Endothelial cell of hepatic sinusoid (primary cell): ENCODE measurements at regions not wholly inside any gene's neighbourhood (a gene's known extent, or its start where the extent isn't known, plus 50 kb on each side); places are given as distances from the start of the nearest gene placed in this dataset.
"Not testable (repeated sequence)": the region's sequence is repeated elsewhere in the genome, so short reads cannot be mapped to it uniquely, and the experiment has no call there.

Experiments used
- in situ Hi-C: cut with HindIII; loops from 2 replicates; pipeline ENCODE4 v1.10.0; 2017; ENCODE audit warnings: low sequenced_read_pairs

DNA sequence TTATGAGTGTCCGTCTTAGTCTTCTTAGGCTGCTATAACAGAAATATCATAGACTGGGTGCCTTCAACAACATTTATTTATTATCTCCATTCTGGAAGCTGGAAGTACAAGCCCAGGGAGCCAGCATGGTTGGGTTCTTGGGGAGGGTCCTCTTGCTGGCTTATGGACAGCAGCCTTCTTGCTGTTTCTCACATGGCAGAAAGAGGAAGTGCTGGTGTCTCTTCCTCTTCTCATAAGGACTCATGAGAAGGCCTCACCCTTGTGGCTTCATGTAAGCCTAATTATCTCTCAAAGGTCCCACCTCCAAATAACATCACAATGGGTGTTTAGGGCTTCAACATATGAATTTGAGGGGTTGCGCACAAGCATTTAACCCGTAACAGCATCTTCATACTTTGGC lies 207.0 kb upstream of the COX10 start:
- in situ Hi-C loops, result no loop called here

DNA sequence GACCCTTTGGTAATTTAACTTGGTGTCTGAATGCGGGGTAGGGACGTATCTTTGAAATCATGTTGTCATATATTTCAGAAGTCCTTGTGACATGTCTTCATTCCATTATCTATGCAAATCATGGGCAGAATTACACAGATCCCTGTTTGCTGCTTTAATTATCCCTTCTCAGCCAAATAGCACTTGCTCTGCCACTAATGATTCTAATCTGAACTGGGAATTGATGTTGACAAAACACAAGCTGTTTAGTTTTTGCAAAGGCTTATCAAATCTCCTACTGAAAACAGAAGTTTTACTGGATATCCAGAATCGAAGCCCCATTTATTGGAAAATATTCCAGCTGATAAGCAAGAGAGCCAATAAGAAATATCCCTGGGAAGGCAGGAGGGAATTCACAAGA lies 205.9 kb upstream of the COX10 start:
- in situ Hi-C loops, result no loop called here

DNA sequence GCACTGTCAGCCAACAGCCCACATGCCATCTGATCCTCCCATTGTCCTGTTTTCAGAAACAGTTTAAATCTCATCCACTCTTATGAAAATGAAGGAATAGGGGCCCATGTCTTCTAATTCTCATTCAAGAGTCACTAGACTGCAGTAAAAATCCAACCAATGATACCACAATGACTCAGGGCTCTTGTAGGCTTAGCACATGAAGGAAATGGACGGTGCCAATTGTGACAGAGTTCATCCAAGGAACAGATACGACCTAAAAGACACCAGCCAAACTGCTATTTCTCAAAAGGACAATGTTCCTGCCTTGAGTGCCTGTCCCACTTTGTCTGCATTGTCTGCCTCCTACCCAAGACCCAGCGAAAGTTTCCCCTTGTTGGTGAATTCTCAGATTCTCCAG lies 204.8 kb upstream of the COX10 start:
- in situ Hi-C loops, result no loop called here

DNA sequence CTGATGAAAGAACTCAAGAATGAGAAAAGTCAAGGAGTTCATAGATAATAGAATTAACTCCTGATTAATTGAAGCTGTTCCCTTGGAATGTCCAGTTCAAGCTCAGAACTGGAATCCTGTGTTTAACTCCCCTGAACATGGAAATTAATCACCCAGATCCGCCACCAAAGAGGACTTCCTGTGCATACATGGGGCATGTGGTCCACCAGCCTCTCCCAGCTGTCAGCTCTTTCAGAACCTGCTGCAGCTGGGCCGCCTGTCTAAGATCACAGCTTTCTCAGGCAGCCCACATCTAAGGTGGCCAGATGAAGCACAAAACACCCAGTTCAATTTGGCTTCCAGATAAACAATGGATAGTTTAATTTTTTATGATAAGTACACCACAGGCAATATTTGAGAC lies 203.7 kb upstream of the COX10 start:
- in situ Hi-C loops, result no loop called here

DNA sequence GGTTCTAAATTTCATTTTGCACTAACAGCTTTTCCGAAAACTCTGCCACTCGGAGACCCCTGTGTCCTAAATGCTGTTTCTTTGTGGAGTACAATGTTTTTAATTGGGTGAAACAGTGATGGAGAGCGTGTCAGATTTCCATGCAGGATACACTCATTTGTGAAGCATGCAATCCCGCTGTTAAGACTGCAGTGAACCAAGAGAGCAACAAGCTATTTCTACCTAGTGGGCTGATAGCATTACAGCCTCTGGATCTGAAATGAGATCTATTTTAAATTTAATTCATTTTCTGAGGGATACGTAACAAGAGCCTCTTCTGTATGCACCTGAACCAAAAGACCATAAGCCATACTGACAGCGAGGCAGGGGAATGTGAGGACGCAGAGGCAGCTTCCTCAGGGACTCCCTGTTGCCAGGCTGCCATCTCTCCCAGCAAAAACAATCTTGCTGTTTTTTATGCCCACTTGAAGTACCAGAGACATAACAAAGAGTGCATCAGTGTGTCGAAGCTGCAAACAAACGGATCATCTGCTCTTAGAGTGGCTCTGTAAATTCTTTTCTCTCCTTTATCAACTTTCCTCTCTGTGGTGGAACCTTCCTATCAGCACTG lies 199.9 kb upstream of the COX10 start:
- in situ Hi-C loops, result no loop called here

DNA sequence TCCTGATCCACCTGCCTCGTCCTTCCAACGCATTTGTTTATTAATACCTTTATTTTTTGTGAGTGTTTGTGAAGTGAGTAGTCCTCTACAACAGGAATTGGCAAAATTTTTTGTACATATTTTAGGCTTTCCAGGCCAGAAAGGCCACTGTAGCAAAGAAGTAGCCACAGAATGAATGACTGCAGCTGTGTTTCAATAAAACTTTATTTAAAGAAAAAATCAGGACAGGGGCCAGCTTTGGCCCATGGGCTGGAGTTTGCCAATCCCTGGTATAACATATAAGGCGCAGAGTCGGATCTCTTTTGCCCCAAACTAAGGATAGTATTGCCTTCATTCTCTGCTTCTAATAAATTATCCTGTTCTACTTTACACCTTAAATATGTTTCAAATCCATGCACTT lies 198.0 kb upstream of the COX10 start:
- in situ Hi-C loops, result no loop called here

DNA sequence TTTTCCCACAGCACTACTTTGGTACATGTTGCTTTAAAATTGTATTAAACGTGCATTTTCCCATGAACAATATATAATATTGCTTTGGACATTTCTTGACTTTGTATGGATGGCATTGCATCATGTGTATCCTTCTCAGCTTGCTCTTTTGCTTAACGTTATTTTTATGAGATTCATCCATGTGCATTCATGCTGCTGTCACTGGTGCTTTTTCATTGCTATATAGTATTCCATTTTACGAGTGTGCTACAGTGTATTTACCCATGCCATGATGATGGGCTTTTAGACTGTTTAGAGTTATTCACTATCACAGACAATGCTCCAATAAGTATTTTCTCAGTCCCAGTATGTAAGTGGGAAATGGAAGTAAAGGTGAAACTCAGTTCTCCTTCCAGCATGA lies 195.2 kb upstream of the COX10 start:
- in situ Hi-C loops, result no loop called here

DNA sequence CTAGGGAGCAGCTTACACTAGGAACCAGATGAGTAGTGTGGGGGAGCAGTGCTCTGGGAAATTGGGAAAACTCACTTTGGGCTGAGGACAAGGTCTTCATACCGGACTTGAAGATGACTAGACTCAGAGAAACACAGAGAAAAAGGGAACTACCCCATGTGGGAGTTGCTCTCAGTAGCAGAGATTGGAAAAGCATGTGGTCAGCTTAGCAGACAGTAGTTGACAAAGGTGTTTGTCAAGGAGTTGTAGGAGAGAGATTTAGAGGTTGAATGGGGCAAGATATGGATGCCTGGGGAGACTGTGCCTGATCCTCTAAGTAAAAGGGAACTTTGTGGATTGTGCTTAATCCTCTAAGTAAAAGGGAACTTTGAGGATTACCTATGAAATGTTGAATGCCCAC lies 194.5 kb upstream of the COX10 start:
- in situ Hi-C loops, result no loop called here

DNA sequence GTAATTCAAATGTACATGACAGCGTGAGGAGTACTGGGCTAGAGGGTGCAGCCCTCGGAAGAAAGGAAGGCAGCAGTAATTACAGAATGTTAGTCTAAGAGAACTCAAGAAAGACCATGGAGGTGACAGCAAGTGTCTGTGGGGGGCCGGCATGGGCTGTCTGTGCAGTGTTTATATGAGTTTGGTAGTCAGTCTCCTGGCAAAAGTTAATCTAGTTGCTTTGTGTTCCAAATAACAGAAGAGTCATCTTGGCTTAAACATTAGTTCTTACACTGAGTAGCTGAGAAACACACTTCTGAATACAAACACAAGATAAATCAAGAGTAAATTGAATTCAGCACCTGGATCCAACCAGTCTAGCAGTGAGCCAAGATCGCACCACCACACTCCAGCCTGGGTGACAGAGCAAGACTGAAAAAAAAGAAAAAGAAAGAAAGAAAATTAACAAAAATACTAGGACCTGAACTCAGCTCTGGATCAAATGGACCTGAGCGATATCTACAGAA lies 189.3 kb upstream of the COX10 start:
- in situ Hi-C loops, result no loop called here

DNA sequence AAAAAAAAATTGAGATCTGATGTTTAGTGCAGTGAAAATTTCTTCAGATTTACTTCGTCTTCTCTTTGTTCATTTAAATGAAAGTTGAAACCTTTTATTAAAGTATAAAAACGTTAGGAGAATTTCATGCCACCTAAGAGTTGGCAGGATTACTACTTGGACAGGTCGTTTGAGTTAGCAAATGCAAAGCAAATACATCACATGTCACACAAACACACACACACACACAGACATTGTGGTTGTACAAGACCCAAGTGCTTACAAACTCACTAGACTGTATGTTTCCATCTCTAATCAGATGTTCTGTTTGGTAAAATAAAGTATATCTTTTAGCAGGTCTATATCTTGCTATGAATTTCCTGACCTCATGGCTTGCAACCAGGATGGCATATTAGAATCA lies 185.6 kb upstream of the COX10 start:
- in situ Hi-C loops, result no loop called here

DNA sequence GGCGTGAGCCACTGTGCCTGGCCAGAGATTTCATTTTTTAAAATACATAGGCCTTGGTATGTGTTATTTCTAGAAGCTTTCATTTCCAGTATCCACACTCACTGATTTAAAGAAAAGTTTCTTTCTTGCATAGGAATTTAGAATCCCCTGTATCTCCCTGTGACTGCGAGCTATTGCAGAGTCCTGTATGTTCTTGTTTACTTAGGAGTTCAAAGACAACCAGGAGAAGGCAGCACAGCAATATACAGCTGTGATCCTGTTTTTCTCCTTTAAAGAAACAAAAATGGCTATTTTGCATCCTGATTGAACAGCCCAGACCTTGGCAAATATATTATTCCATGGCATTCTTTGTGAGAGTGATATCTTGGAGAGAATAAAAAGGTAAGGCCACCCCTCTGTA lies 185.0 kb upstream of the COX10 start:
- in situ Hi-C loops, result no loop called here

DNA sequence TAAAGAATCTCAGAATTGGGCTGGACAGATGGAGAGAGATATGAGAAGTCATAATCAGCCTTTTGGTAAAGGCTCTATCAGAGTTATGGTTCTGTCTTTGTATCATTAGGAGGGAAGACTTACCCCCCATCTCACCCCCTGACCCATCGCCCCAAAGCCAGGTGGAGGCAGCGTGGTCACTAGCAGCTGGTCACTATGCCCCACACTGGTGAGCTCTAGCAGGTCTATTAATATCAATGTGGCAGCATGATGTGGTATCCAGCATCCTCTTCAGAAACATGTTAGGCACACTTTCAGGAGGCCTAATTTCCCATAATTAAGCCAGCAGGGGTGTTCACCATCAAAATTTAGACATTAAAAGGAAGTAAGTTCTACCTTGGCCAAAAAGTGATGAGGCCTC lies 183.8 kb upstream of the COX10 start:
- in situ Hi-C loops, result no loop called here

DNA sequence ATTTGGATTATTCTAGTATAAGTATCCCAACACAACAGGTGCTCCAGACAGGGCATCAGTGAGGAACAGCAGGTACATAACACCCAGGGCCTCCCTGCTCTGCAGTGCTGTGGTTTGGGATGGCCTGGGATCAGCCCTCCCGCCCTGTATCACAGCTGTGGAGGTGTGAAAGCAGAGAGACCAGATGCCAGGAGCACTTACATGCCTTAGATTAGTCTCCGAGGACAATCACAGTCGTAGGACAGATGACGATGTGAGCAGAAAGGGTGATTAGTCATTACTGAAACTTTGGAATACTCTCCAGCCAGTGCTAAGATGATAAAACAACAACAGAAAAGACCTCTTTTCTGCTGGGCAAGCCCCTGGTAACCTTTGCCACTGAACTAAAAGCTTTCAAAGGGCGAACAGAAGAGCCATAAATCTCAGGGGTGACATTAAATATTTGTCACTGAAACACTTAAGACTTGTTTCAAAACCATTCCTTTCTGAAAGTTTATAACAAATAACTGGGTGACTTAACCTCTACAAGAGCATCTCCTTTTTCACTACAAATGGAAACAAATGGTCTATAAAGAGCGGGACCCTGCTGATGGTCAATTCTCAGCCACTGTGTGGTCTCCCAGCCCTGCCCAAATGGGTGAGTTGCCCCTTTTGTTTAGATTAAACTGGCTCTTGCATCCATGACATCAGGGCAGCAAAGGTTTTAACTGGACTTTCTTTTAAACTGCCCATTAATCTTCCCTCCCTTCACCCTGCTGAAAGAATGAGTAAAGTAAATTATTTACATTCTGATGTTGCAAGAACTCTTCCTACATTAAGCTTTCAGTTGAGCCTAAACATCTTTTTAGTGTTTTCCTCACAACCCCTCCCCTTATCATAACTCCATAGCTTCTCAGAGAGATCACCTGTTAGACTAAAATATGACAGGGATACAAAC lies 183.1 kb upstream of the COX10 start:
- in situ Hi-C loops, result no loop called here

DNA sequence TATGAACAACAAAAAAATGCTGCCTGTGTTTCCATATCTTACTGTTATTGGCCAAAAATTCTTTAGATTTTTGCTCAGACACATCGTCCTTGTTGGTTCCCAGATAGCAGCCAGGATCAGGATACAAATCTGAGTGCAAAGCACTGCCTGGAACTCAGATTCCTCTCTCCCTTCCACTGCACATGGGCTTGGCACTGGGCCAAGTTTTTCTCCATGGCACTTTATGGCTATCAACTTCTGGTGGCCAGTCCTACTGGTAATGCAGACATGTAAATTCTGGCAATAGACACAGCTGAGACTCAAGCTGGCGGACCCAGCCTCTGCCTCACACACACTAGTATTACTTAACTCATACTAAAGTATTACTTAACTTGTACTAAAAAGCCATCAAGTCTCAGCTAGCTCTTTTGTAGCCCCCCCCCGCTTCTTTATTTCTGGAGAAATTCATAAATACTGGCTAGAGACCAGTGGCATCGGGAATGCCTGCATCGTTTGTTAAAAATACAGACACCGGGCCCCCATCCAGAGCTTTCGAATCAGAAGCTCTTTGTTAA lies 181.2 kb upstream of the COX10 start:
- in situ Hi-C loops, result no loop called here

DNA sequence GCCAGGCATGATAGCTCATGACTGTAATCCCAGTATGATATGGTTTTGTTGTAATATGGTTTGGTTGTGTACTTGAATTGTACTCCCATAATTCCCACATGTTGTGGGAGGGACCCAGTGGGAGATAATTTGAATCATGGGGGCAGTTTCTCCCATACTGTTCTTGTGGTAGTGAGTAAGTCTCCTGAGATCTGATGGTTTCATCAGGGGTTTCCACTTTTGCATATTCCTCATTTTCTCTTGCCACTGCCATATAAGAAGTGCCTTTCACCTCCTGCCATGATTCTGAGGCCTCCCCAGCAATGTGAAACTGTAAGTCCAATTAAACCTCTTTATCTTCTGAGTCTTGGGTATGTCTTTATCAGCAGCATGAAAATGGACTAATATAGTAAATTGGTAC lies 160.3 kb upstream of the COX10 start:
- in situ Hi-C loops, result not testable (repeated sequence)

DNA sequence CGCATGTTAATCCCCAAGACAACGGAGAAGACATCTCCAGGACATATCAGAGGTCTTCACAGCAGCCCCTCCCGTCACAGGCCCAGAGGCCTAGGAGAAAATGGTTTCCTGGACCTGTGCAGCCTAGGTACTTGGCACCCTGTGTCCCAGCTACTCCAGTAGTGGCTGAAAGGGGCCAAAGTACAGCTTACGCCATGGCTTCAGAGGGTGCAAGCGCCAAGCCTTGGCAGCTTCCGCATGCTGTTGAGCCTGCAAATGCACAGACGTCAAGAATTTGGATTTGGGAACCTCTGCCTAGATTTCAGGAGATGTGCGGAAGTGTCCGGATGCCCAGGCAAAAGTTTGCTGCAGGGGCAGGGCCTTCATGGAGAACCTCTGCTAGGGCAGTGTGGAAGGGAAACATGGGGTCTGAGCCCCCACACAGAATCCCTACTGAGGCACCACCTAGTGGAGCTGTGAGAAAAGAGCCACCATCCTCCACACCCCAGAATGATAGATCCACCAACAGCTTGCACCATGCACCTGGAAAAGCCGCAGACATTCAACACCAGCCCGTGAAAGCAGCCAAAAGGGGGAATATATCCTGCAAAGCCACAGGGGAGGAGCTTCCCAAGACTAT lies 159.3 kb upstream of the COX10 start:
- in situ Hi-C loops, result no loop called here

DNA sequence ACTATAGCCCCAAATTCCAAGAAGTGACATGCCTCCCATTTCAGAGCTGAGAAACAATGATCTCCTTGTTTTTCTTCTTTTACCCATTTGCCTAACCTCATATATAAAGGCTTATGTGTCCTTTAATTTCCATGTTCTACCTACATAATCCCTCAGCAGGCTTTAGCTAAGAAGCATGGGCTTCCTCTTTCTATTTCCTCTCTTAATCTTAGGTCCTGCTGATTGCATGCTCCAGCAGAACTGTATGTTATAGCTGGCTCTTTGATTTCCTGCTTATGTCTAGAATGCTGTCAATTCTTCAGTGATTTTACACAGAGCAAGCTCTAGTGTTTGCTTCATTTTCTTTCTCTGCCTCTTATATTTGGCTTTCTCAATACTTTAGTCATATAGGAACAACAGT lies 151.7 kb upstream of the COX10 start:
- in situ Hi-C loops, result no loop called here

DNA sequence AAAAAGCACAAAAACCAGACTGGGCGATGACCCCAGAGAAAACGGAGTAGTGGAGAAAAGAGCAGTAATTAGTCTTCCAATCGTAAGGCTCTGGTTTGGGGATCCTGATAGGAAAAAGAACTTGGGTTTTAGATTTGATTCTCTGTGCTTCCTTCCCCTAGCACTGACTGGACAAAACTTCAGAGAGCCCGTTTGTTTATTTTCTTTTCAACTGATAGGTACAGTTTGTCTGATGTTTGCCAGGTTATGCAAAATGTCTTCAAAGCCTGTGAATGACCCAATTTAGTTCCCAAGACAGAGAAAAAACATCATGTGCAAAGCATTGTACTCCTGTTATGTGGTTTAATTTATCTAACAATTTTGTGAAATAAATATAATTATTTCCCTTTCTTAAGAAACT lies 151.1 kb upstream of the COX10 start:
- in situ Hi-C loops, result no loop called here

DNA sequence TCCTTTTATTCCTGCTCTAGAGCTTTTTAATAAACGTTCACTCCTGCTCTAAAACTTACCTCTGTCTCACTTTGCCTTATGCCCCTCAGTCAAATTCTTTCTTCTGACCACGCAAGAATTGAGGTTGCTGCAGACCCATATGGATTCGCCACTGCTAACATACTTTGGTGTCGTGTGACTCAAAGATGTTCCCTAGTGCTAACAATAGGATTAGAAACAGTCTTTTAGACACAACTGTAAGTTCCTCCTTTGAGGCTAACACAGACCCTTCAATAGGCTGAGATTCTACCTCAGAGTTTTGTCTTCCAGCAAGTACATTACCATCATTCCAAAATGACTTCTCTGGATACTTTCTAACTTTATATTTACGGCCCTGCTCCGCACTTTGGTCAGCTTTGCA lies 149.5 kb upstream of the COX10 start:
- in situ Hi-C loops, result no loop called here

DNA sequence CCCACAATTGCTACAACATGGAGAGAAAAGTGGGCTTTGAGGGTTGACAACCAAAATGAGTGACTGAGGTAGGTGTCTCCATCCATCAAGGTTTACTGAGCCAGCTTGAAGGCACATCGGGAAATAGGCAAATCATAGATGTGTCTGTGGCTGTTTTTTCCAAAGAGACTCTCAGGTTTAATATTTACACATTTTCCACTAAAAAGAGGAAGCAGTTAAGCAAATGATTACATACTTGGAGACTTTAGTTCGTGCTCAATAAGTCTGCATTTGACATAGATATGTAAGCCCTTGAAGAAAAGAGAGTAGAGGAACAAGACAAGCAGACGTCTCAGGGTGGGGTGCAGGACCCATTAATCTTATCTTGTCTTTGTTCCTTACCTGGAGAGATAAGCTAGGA lies 148.9 kb upstream of the COX10 start:
- in situ Hi-C loops, result no loop called here
